ENCODE measurements at regions not wholly inside any gene's neighbourhood (a gene's known extent, or its start where the extent isn't known, plus 50 kb on each side); places are given as distances from the start of the nearest gene placed in this dataset.

GRCh38 chr11:116577273-116577672 is 195.5 kb downstream of the BUD13 start:
- TF ChIP-seq CTCF (IDR thresholded peaks at IDR 0.05) (no peak), POLR2AphosphoS5 (IDR thresholded peaks at IDR 0.05) (no peak), POLR2A (IDR thresholded peaks at IDR 0.05) (no peak)
